IPS DF 6.9 (cell line): ENCODE measurements at regions not wholly inside any gene's neighbourhood (a gene's known extent, or its start where the extent isn't known, plus 50 kb on each side); places are given as distances from the start of the nearest gene placed in this dataset.

Experiments used
- DNase-seq: peaks from one replicate; pipeline ENCODE4 v3.0.0-alpha.2; 2013; ENCODE audit warnings: low read depth, low spot score
- H3K27ac ChIP-seq: one replicate; pipeline ENCODE4 v1.5.1; 2013; ENCODE audit warnings: low read length, control low read depth
- H3K27me3 ChIP-seq: 2 replicates; pipeline ENCODE4 v1.6.1; 2013; ENCODE audit warnings: mild to moderate bottlenecking, low read length; ENCODE audit not compliant: control insufficient read depth, insufficient read depth
- H3K36me3 ChIP-seq: 2 replicates; pipeline ENCODE4 v1.6.1; 2013; ENCODE audit warnings: low read length; ENCODE audit not compliant: control insufficient read depth, insufficient read depth
- H3K4me1 ChIP-seq: 2 replicates; pipeline ENCODE4 v1.6.1; 2013; ENCODE audit warnings: low read length; ENCODE audit not compliant: control insufficient read depth, insufficient read depth
- H3K4me3 ChIP-seq: 2 replicates; pipeline ENCODE4 v1.5.1; 2013; ENCODE audit warnings: mild to moderate bottlenecking, low read length
- H3K9me3 ChIP-seq: 2 replicates; pipeline ENCODE4 v1.6.1; 2013; ENCODE audit warnings: low read length, inconsistent platforms; ENCODE audit not compliant: control insufficient read depth, insufficient read depth
- WGBS: extraction: QIAGEN DNeasy Blood & Tissue Kit; methylation state at CpG from one replicate; pipeline ENCODE4 v1.1.7; 2013; ENCODE audit warnings: mixed read lengths, missing lambda C conversion rate; ENCODE audit not compliant: insufficient read length, insufficient coverage; 5-methylcytosine and 5-hydroxymethylcytosine counted together

GRCh38 chr16:48907906-48908634 lies 298.1 kb upstream of the N4BP1 start:
- Histone ChIP-seq H3K4me3 (no peak overlapping the region), H3K27ac (no peak overlapping the region), H3K36me3 (no peaks in the 10 kb centered on the region), H3K4me1 (no peaks in the 10 kb centered on the region), H3K27me3 (no peaks in the 10 kb centered on the region), H3K9me3 (no peaks in the 10 kb centered on the region)
- no peak for DNase-seq
- no CpG with 5 or more reads among the region's 10 CpGs for WGBS

GRCh38 chr16:48905632-48906505 lies 295.9 kb upstream of the N4BP1 start:
- Histone ChIP-seq H3K9me3 (no peaks in the 10 kb centered on the region), H3K4me1 (no peaks in the 10 kb centered on the region), H3K4me3 (no peak overlapping the region), H3K27me3 (no peaks in the 10 kb centered on the region), H3K36me3 (no peaks in the 10 kb centered on the region), H3K27ac (no peak overlapping the region)
- no CpG with 5 or more reads among the region's 22 CpGs for WGBS
- no peak for DNase-seq

GRCh38 chr16:48904333-48904732 lies 294.4 kb upstream of the N4BP1 start:
- WGBS: 100% methylated on average over 1 of the region's 5 CpGs
- Histone ChIP-seq H3K4me3 (no peak overlapping the region), H3K36me3 (no peaks in the 10 kb centered on the region), H3K9me3 (no peaks in the 10 kb centered on the region), H3K27me3 (no peaks in the 10 kb centered on the region), H3K27ac (no peak overlapping the region), H3K4me1 (no peaks in the 10 kb centered on the region)
- no peak for DNase-seq

GRCh38 chr16:48903039-48903438 lies 293.1 kb upstream of the N4BP1 start:
- no peak for DNase-seq
- H3K9me3 ChIP-seq: no peaks in the 10 kb centered on the region
- H3K36me3 ChIP-seq: no peaks in the 10 kb centered on the region
- no peaks in the 10 kb centered on the region for H3K27me3 ChIP-seq
- no peaks in the 10 kb centered on the region for H3K4me1 ChIP-seq
- no peak overlapping the region for H3K27ac ChIP-seq
- no peak overlapping the region for H3K4me3 ChIP-seq
- WGBS: no CpG with 5 or more reads among the region's 7 CpGs

- no peak for DNase-seq
- no CpG with 5 or more reads among the region's 9 CpGs for WGBS
- H3K9me3 ChIP-seq: no peaks in the 10 kb centered on the region
Observed at GRCh38 chr16:48901712-48902374, 291.9 kb upstream of the N4BP1 start.

GRCh38 chr16:48899500-48899899 lies 289.5 kb upstream of the N4BP1 start:
- WGBS: no CpG with 5 or more reads among the region's 1 CpG
- H3K4me1 ChIP-seq: no peaks in the 10 kb centered on the region
- H3K36me3 ChIP-seq: no peaks in the 10 kb centered on the region
- H3K9me3 ChIP-seq: no peaks in the 10 kb centered on the region
- DNase-seq: no peak
- no peak overlapping the region for H3K4me3 ChIP-seq
- H3K27ac ChIP-seq: no peak overlapping the region
- no peaks in the 10 kb centered on the region; the same call in 1 of the 2 replicates for H3K27me3 ChIP-seq

More at GRCh38 chr16:48901712-48902374, 291.9 kb upstream of the N4BP1 start:
- Histone ChIP-seq H3K4me3 (no peak overlapping the region), H3K27me3 (no peaks in the 10 kb centered on the region), H3K36me3 (no peaks in the 10 kb centered on the region), H3K4me1 (no peaks in the 10 kb centered on the region), H3K27ac (no peak overlapping the region)

GRCh38 chr16:48897698-48898205 lies 287.8 kb upstream of the N4BP1 start:
- no peaks in the 10 kb centered on the region for H3K4me1 ChIP-seq
- no peaks in the 10 kb centered on the region for H3K36me3 ChIP-seq
- no peaks in the 10 kb centered on the region for H3K9me3 ChIP-seq
- WGBS: no CpG with 5 or more reads among the region's 8 CpGs
- no peaks in the 10 kb centered on the region; the same call in 1 of the 2 replicates for H3K27me3 ChIP-seq
- H3K4me3 ChIP-seq: no peak overlapping the region
- no peak overlapping the region for H3K27ac ChIP-seq
- no peak for DNase-seq

GRCh38 chr16:48895142-48895541 lies 285.2 kb upstream of the N4BP1 start:
- Histone ChIP-seq H3K27me3 (no peaks in the 10 kb centered on the region; the same call in 1 of the 2 replicates), H3K36me3 (no peaks in the 10 kb centered on the region), H3K9me3 (no peaks in the 10 kb centered on the region), H3K27ac (no peak overlapping the region), H3K4me1 (no peaks in the 10 kb centered on the region), H3K4me3 (no peak overlapping the region)
- no peak for DNase-seq
- no CpG with 5 or more reads among the region's 5 CpGs for WGBS

- Histone ChIP-seq H3K27me3 (no peaks in the 10 kb centered on the region; the same call in 1 of the 2 replicates), H3K4me3 (no peak overlapping the region), H3K36me3 (no peaks in the 10 kb centered on the region), H3K27ac (no peak overlapping the region), H3K9me3 (no peaks in the 10 kb centered on the region), H3K4me1 (no peaks in the 10 kb centered on the region)
- no CpG with 5 or more reads among the region's 2 CpGs for WGBS
- no peak for DNase-seq
Observed at GRCh38 chr16:48892893-48893292, 282.9 kb upstream of the N4BP1 start.

- no peak overlapping the region for H3K27ac ChIP-seq
- no peak for DNase-seq
- no peaks in the 10 kb centered on the region for H3K9me3 ChIP-seq
- H3K27me3 ChIP-seq: no peaks in the 10 kb centered on the region
- H3K4me3 ChIP-seq: no peak overlapping the region
- H3K36me3 ChIP-seq: no peaks in the 10 kb centered on the region
- WGBS: no CpG with 5 or more reads among the region's 9 CpGs
- no peaks in the 10 kb centered on the region for H3K4me1 ChIP-seq
Observed at GRCh38 chr16:48887646-48888210, 277.7 kb upstream of the N4BP1 start.
